ENCODE measurements at regions not wholly inside any gene's neighbourhood (a gene's known extent, or its start where the extent isn't known, plus 50 kb on each side); places are given as distances from the start of the nearest gene placed in this dataset.

GRCh38 chr6:21414065-21414464 is 179.5 kb upstream of the SOX4 start:
- TF ChIP-seq TAF1 (IDR thresholded peaks at IDR 0.05; ENCODE audit: borderline replicate concordance, low read depth, low read length): no peak
- no peak for TF ChIP-seq POLR2A (IDR thresholded peaks at IDR 0.05; ENCODE audit: low read depth, low read length)
